ENCODE measurements at regions not wholly inside any gene's neighbourhood (a gene's known extent, or its start where the extent isn't known, plus 50 kb on each side); places are given as distances from the start of the nearest gene placed in this dataset.

- no peaks in the 10 kb centered on the region for H3K9me3 ChIP-seq
- TF ChIP-seq CTCF (IDR thresholded peaks at IDR 0.05) (no peak), POLR2AphosphoS5 (IDR thresholded peaks at IDR 0.05) (no peak), EP300 (IDR thresholded peaks at IDR 0.05) (no peak), POLR2A (IDR thresholded peaks at IDR 0.05) (no peak)
- no peaks in the 10 kb centered on the region for H3K36me3 ChIP-seq
- DNase-seq = no peak
- H3K4me3 ChIP-seq = no peak overlapping the region
- H3K27me3 ChIP-seq = no peaks in the 10 kb centered on the region
- H3K4me1 ChIP-seq = no peaks in the 10 kb centered on the region
- no peak overlapping the region for H3K27ac ChIP-seq
- no peak for ATAC-seq (ENCODE audit: low FRiP score in 2 of 2)
- WGBS, 2 donors = 48 to 69% methylated on average over 1 of the region's 1 CpG
These were observed 230.0 kb upstream of the TBC1D5 start for GRCh38 chr3:17972476-17972875.

- WGBS, 2 donors = 73 to 90% methylated on average over 1 of the region's 1 CpG
- no peak for TF ChIP-seq EP300 (IDR thresholded peaks at IDR 0.05)
- no peak for TF ChIP-seq CTCF (IDR thresholded peaks at IDR 0.05)
- TF ChIP-seq POLR2AphosphoS5 (IDR thresholded peaks at IDR 0.05) = no peak
- TF ChIP-seq POLR2A (IDR thresholded peaks at IDR 0.05) = no peak
These were observed 229.6 kb upstream of the TBC1D5 start for GRCh38 chr3:17972030-17972429.

GRCh38 chr3:17969985-17970568, 227.6 kb upstream of the TBC1D5 start:
- no peaks in the 10 kb centered on the region for H3K4me1 ChIP-seq
- no peaks in the 10 kb centered on the region for H3K36me3 ChIP-seq
- TF ChIP-seq POLR2A (IDR thresholded peaks at IDR 0.05) = no peak
- TF ChIP-seq POLR2AphosphoS5 (IDR thresholded peaks at IDR 0.05) = no peak
- no peak for TF ChIP-seq EP300 (IDR thresholded peaks at IDR 0.05)
- TF ChIP-seq CTCF (IDR thresholded peaks at IDR 0.05) = no peak
- DNase-seq (no peak), ATAC-seq (ENCODE audit: low FRiP score in 2 of 2) (no peak)
- no peaks in the 10 kb centered on the region for H3K27me3 ChIP-seq
- no peaks in the 10 kb centered on the region for H3K9me3 ChIP-seq
- no peak overlapping the region for H3K27ac ChIP-seq
- H3K4me3 ChIP-seq = no peak overlapping the region
- 77 to 82% methylated on average over 3 of the region's 3 CpGs for WGBS, 2 donors

More at GRCh38 chr3:17972030-17972429, 229.6 kb upstream of the TBC1D5 start:
- H3K27me3 ChIP-seq = no peaks in the 10 kb centered on the region
- no peaks in the 10 kb centered on the region for H3K9me3 ChIP-seq
- no peaks in the 10 kb centered on the region for H3K36me3 ChIP-seq
- H3K4me3 ChIP-seq = no peak overlapping the region
- DNase-seq (no peak), ATAC-seq (ENCODE audit: low FRiP score in 2 of 2) (no peak)
- no peak overlapping the region for H3K27ac ChIP-seq
- no peaks in the 10 kb centered on the region for H3K4me1 ChIP-seq

- no peak for TF ChIP-seq CTCF (IDR thresholded peaks at IDR 0.05)
- no peak for TF ChIP-seq EP300 (IDR thresholded peaks at IDR 0.05)
- TF ChIP-seq POLR2AphosphoS5 (IDR thresholded peaks at IDR 0.05) = no peak
- no peak for TF ChIP-seq POLR2A (IDR thresholded peaks at IDR 0.05)
These were observed 226.8 kb upstream of the TBC1D5 start for GRCh38 chr3:17969244-17969643.

GRCh38 chr3:17967953-17968607, 225.6 kb upstream of the TBC1D5 start:
- 42 to 58% methylated on average over 2 of the region's 2 CpGs for WGBS, 2 donors
- no peaks in the 10 kb centered on the region for H3K27me3 ChIP-seq
- H3K36me3 ChIP-seq = no peaks in the 10 kb centered on the region
- no peak for DNase-seq
- TF ChIP-seq POLR2A (IDR thresholded peaks at IDR 0.05) (no peak), CTCF (IDR thresholded peaks at IDR 0.05) (no peak), POLR2AphosphoS5 (IDR thresholded peaks at IDR 0.05) (no peak), EP300 (IDR thresholded peaks at IDR 0.05) (no peak)
- no peak overlapping the region for H3K27ac ChIP-seq
- no peaks in the 10 kb centered on the region for H3K9me3 ChIP-seq
- ATAC-seq (ENCODE audit: low FRiP score in 2 of 2) = no peak
- H3K4me3 ChIP-seq = no peak overlapping the region
- no peaks in the 10 kb centered on the region for H3K4me1 ChIP-seq

More at GRCh38 chr3:17969244-17969643, 226.8 kb upstream of the TBC1D5 start:
- no peaks in the 10 kb centered on the region for H3K27me3 ChIP-seq
- WGBS, 2 donors = 97% methylated on average over 3 of the region's 3 CpGs
- ATAC-seq (ENCODE audit: low FRiP score in 2 of 2) (no peak), DNase-seq (no peak)
- no peak overlapping the region for H3K4me3 ChIP-seq
- H3K27ac ChIP-seq = no peak overlapping the region
- H3K36me3 ChIP-seq = no peaks in the 10 kb centered on the region
- no peaks in the 10 kb centered on the region for H3K4me1 ChIP-seq
- H3K9me3 ChIP-seq = no peaks in the 10 kb centered on the region
